ENCODE measurements at regions not wholly inside any gene's neighbourhood (a gene's known extent, or its start where the extent isn't known, plus 50 kb on each side); places are given as distances from the start of the nearest gene placed in this dataset.
"Not testable (repeated sequence)": the region's sequence is repeated elsewhere in the genome, so short reads cannot be mapped to it uniquely, and the experiment has no call there.

- in situ Hi-C loops (cut with MboI; ENCODE audit: low sequenced_read_pairs): no loop called here
Measured at GRCh38 chr10:64275774-64276173, 754.6 kb downstream of the REEP3 start.

GRCh38 chr10:64277536-64277935, 756.3 kb downstream of the REEP3 start:
- in situ Hi-C loops (cut with MboI; ENCODE audit: low sequenced_read_pairs): no loop called here

DNA sequence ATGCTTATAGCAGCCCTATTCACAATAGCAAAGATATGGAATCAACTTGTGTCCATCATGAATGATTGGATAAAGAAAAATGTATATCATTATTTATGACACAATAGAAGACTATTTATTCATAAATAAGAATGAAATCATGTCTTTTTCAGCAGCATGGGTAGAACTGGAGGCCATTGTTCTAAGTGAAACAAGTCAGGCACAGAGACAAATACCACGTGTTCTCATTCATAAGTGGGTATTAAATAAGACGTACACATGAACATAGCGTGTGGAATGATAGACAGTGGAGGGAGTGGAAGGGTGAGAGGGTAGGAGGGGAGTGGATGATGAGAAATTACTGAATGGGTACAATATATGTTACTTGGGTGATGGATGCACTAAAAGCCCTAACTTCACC, 762.4 kb downstream of the REEP3 start:
- in situ Hi-C loops (cut with MboI; ENCODE audit: low sequenced_read_pairs): no loop called here

DNA sequence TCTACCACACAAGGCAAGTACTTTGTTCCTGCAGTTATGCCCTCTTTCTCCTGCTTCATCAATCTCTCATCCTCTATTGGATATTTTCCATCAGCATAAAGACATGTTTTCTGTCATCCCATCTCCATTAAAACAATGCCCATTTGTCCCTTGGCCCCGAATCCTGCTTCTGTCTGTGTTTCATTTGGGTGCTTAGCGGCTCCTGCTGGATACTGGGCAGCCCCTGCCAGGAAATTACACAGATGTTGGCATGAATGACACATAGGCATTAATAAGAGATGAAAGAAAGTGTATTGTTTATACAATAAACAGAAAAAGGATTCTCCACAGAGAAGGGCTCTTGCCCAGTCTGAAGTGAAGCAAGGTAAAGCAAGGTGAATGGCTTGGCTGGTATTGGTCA, 765.3 kb downstream of the REEP3 start:
- in situ Hi-C loops (cut with MboI; ENCODE audit: low sequenced_read_pairs): no loop called here

DNA sequence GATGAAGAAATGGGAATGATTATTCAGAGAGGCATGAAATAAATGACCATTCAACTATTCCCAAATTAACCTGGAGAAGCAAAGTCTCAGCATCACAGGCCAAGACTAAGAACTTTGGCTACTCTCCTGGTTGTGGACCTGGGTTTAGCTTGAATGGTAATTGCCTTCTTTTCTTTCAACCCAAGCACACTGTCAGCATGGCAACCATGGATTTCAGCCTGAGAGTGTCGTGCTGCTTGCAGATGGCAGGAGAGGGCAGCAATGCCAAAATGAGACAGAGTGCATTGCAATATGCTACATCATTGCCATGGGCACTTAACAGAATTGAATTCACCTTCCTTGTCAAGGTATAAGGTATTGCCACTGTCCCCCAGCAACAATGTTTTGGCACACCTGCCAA, 767.2 kb downstream of the REEP3 start:
- in situ Hi-C loops (cut with MboI; ENCODE audit: low sequenced_read_pairs): no loop called here

DNA sequence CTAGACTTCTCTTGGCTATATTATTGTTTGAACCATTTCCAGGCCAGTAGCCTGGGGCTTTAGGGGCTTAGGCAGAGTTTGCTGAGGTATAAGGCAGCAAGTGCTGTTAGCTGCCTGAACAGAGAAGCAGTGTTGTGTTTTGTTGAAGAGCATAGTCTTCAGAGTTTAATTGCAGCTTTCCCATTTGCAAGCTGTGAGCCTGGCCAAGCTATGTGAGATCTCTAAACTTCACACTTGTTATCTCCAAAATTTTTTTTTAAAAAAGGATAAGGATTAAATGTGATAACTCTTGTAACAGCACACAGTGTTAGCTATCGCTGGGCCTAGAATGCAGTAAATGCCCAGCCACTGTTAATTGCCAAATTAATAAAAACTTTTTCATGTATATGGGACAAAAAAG, 782.4 kb downstream of the REEP3 start:
- in situ Hi-C loops (cut with MboI; ENCODE audit: low sequenced_read_pairs): no loop called here

- in situ Hi-C loops (cut with MboI; ENCODE audit: low sequenced_read_pairs): no loop called here
Measured at GRCh38 chr10:64306729-64307327, 785.6 kb downstream of the REEP3 start.

GRCh38 chr10:64312876-64313275, 791.7 kb downstream of the REEP3 start:
- in situ Hi-C loops (cut with MboI; ENCODE audit: low sequenced_read_pairs): no loop called here

- in situ Hi-C loops (cut with MboI; ENCODE audit: low sequenced_read_pairs): no loop called here
Measured at GRCh38 chr10:64313967-64314366, 792.8 kb downstream of the REEP3 start.

GRCh38 chr10:64316416-64316815, 795.2 kb downstream of the REEP3 start:
- in situ Hi-C loops (cut with MboI; ENCODE audit: low sequenced_read_pairs): no loop called here

GRCh38 chr10:64316833-64317232, 795.6 kb downstream of the REEP3 start:
- in situ Hi-C loops (cut with MboI; ENCODE audit: low sequenced_read_pairs): no loop called here

GRCh38 chr10:64320448-64320847, 799.2 kb downstream of the REEP3 start:
- in situ Hi-C loops (cut with MboI; ENCODE audit: low sequenced_read_pairs): no loop called here

DNA sequence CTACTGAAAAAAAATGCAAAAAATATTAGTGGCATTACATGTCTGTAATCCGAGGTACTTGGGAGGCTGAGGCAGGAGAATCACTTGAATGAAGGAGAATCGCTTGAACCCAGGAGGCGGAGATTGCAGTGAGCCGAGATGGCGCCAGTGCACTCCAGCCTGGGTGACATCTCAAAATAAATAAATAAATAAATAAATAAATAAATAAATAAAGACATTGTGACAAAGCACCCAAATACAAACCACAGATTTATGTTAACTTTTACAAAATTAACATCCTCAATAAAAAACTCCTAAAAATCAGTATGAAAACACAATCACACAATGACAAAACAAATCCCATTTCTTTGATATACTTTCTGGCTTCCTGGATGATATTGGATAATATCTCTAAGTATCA, 808.3 kb downstream of the REEP3 start:
- in situ Hi-C loops (cut with MboI; ENCODE audit: low sequenced_read_pairs): no loop called here

DNA sequence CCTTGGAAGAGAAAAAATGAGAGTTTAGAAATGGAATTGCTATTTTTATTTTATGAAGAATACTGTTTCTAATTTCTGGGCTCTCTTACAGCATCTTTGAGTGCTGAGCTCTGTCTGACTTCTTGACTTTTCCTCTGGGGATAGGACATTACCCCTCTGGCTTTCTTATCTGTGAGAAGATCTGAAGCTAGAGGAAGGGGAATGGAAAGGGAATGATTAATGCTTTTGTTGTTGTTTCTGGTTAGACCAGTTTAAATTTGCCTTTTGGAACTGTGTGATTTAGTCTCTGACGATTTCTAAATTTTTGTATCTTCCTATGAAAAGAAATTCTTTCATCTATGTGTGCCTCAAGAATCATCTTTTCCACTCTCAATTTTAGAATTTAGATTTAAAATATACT, 811.4 kb downstream of the REEP3 start:
- in situ Hi-C loops (cut with MboI; ENCODE audit: low sequenced_read_pairs): no loop called here

GRCh38 chr10:64334084-64334483, 812.9 kb downstream of the REEP3 start:
- in situ Hi-C loops (cut with MboI; ENCODE audit: low sequenced_read_pairs): no loop called here

GRCh38 chr10:64344211-64344610, 823.0 kb downstream of the REEP3 start:
- in situ Hi-C loops (cut with MboI; ENCODE audit: low sequenced_read_pairs): no loop called here

DNA sequence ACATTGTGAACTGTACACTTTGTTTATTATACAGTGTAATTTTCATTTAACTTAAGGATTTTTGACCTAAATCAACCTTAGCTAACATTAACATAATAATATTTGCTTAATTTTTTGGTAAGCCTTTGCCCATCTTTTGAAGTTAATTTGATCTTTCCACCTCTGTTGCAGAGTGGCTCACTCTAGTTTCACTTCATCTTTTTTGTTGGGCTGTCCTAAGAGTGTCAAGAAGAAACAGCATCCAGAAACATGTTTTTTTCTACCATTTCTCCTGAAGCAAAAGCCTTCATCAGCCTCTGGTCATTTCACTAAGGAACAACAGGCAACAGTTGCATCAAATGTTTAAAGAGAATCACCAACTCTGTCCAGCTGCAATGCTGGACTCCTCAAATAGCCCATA, 824.7 kb downstream of the REEP3 start:
- in situ Hi-C loops (cut with MboI; ENCODE audit: low sequenced_read_pairs): no loop called here

- in situ Hi-C loops (cut with MboI; ENCODE audit: low sequenced_read_pairs): no loop called here
Measured at GRCh38 chr10:64346389-64346788, 825.2 kb downstream of the REEP3 start.

- in situ Hi-C loops (cut with MboI; ENCODE audit: low sequenced_read_pairs): no loop called here
Measured at GRCh38 chr10:64350665-64351064, 829.5 kb downstream of the REEP3 start.

- in situ Hi-C loops (cut with MboI; ENCODE audit: low sequenced_read_pairs): no loop called here
Measured at GRCh38 chr10:64358907-64359306, 837.7 kb downstream of the REEP3 start.

DNA sequence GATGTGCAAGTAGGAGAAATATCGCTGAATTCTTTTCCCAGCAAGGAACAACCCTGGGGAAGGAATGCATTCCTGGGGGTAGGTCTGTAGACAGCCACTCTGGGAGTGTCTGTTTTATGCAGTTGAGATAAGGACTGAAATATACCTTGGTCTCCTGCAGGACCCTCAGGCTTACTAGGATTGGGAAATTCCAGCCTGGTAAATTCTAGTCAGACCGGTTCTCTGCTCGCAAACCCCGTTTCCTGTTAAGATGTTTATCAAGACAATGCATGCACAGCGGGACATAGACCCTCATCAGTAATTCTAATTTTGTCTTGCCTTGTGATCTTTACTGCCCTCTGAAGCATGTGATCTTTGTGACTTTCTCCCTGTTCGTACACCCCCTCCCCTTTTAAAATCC, 839.0 kb downstream of the REEP3 start:
- in situ Hi-C loops (cut with MboI; ENCODE audit: low sequenced_read_pairs): not testable (repeated sequence)

DNA sequence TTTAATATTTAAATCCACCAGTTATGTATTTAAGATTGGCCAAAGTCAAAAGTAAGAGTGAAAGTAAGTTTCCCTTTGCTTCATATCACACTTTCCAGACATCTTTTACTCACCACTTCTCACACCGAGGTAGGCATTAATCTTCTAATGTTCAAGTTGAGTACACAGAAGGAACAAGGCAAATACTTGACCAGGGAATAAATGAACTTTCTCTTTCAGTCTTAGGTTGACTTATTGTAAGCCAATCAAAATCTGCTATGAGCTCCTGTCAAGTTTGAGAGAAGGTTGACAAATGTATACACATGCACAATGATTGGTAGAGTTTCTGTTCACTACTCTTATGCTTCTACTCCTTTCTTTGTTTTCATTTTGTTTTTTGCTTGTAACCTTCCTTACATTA, 842.5 kb downstream of the REEP3 start:
- in situ Hi-C loops (cut with MboI; ENCODE audit: low sequenced_read_pairs): no loop called here

- in situ Hi-C loops (cut with MboI; ENCODE audit: low sequenced_read_pairs): no loop called here
Measured at GRCh38 chr10:64365663-64366062, 844.5 kb downstream of the REEP3 start.

DNA sequence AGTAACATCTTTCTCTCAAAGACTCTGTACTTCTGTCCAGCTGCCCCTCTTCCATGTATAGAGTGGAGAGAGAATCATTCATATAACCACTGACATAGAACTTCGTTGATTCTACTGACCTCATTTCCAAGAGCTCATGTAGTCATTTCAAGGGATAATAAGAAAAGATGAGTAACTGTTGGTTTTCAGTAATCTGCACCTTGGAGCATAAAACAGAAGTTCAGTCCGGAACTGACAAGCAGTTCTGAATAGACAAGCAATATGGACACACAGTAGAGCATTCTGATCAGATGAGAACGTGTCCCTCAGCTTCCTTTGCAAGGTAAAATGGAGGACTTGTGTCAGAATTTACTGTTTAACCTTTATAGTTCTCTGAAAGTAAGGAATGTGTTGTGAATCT, 847.1 kb downstream of the REEP3 start:
- in situ Hi-C loops (cut with MboI; ENCODE audit: low sequenced_read_pairs): no loop called here

Data from HL-60/S4 treated with phorbol 12-myristate 13-acetate at 8.2 ng/mL for 4 days and 3 days (cell line).